Liver (tissue), 8 donors: ENCODE measurements at regions not wholly inside any gene's neighbourhood (a gene's known extent, or its start where the extent isn't known, plus 50 kb on each side); places are given as distances from the start of the nearest gene placed in this dataset.

Source experiments
- DNase-seq: peaks from one replicate; pipeline ENCODE4 v3.0.0-alpha.2; 2017; ENCODE audit warnings: low spot score
- H3K27ac ChIP-seq, 2 donors: one replicate each; pipeline ENCODE4 v1.7.0; 2013; ENCODE audit warnings: inconsistent platforms in 2 of 2, low read length in 2 of 2, control low read depth in 1 of 2, low read depth in 1 of 2, mild to moderate bottlenecking in 1 of 2
- H3K27me3 ChIP-seq, 4 donors: one replicate each; pipeline versions ENCODE4 v1.6.1 to v1.7.0; 2013; ENCODE audit warnings: low read length in 3 of 4, inconsistent platforms in 1 of 4, mild to moderate bottlenecking in 1 of 4, moderate library complexity in 1 of 4; ENCODE audit not compliant: control insufficient read depth in 4 of 4, insufficient read depth in 4 of 4
- H3K36me3 ChIP-seq, 4 donors: one replicate each; pipeline versions ENCODE4 v1.6.1 to v1.7.0; 2013; ENCODE audit warnings: low read length in 3 of 4, mild to moderate bottlenecking in 3 of 4, low read depth in 1 of 4, moderate library complexity in 1 of 4; ENCODE audit not compliant: control insufficient read depth in 4 of 4, insufficient read depth in 3 of 4
- H3K4me1 ChIP-seq, 4 donors: one replicate each; pipeline versions ENCODE4 v1.6.1 to v1.7.0; 2013; ENCODE audit warnings: low read length in 3 of 4, mild to moderate bottlenecking in 3 of 4, moderate library complexity in 1 of 4; ENCODE audit not compliant: control insufficient read depth in 4 of 4, insufficient read depth in 4 of 4
- H3K4me3 ChIP-seq, 3 donors: one replicate each; pipeline versions ENCODE4 v1.6.1 to v1.7.0; 2013; ENCODE audit warnings: low read length in 3 of 3, control low read depth in 1 of 3, low read depth in 1 of 3, mild to moderate bottlenecking in 1 of 3
- H3K9ac ChIP-seq, 2 donors: one replicate each; pipeline ENCODE4 v1.7.0; 2013; ENCODE audit warnings: low read length in 2 of 2, mild to moderate bottlenecking in 2 of 2, moderate library complexity in 2 of 2, control low read depth in 1 of 2, low read depth in 1 of 2
- H3K9me3 ChIP-seq, 4 donors: one replicate each; pipeline versions ENCODE4 v1.6.1 to v1.7.0; 2013; ENCODE audit warnings: low read length in 3 of 4; ENCODE audit not compliant: control insufficient read depth in 4 of 4
- EGR1 ChIP-seq, 2 donors: IDR thresholded peaks; 2 replicates each; pipeline ENCODE4 v1.6.1; 2016 to 2018; ENCODE audit warnings: antibody characterized with exemption in 2 of 2, low read depth in 2 of 2
- FOXA1 ChIP-seq: IDR thresholded peaks from 2 replicates; pipeline ENCODE4 v1.6.1; 2016; ENCODE audit warnings: antibody characterized with exemption
- HNF4A ChIP-seq, 2 donors: conservative IDR thresholded peaks; 2 replicates each; pipeline ENCODE4 v1.6.1; 2016; ENCODE audit warnings: antibody characterized with exemption in 2 of 2, mild to moderate bottlenecking in 2 of 2
- HNF4G ChIP-seq: IDR thresholded peaks from 2 replicates; pipeline ENCODE4 v1.6.1; 2016; ENCODE audit warnings: antibody characterized with exemption
- NR2F2 ChIP-seq: IDR thresholded peaks from 2 replicates; pipeline ENCODE4 v1.6.1; 2016; ENCODE audit warnings: antibody characterized with exemption
- REST ChIP-seq: IDR thresholded peaks from 2 replicates; pipeline ENCODE4 v1.6.1; 2016; ENCODE audit warnings: antibody characterized with exemption, mild to moderate bottlenecking
- RXRA ChIP-seq, 2 donors: IDR thresholded peaks; 2 replicates each; pipeline ENCODE4 v1.6.1; 2017 to 2018; ENCODE audit warnings: antibody characterized with exemption in 2 of 2, mild to moderate bottlenecking in 1 of 2
- YY1 ChIP-seq: IDR thresholded peaks from 2 replicates; pipeline ENCODE4 v1.6.1; 2016; ENCODE audit warnings: antibody characterized with exemption, mild to moderate bottlenecking
- WGBS: extraction: QIAGEN DNeasy Blood & Tissue Kit; methylation state at CpG from one replicate; pipeline ENCODE4 v1.1.7; 2013; 5-methylcytosine and 5-hydroxymethylcytosine counted together
- TF ChIP-seq, protein P1 (sequence below): fragments of 150-350 bp; IDR thresholded peaks from 2 replicates; pipeline ENCODE4 v1.5.1; 2017; ENCODE audit warnings: improper control_type of control experiment, low read depth, low read length; ENCODE audit not compliant: missing input control
- TF ChIP-seq, protein P2 (sequence below): IDR thresholded peaks from 2 replicates; pipeline ENCODE4 v1.6.1; 2016; ENCODE audit warnings: antibody characterized with exemption
- TF ChIP-seq, protein P3 (sequence below): IDR thresholded peaks from 2 replicates; pipeline ENCODE4 v1.6.1; 2016; ENCODE audit warnings: antibody characterized with exemption
- donor health status: healthy.
- donor health status: healthy.
- donor health status: healthy.
- donor health status: healthy.
- donor health status: healthy.

DNA sequence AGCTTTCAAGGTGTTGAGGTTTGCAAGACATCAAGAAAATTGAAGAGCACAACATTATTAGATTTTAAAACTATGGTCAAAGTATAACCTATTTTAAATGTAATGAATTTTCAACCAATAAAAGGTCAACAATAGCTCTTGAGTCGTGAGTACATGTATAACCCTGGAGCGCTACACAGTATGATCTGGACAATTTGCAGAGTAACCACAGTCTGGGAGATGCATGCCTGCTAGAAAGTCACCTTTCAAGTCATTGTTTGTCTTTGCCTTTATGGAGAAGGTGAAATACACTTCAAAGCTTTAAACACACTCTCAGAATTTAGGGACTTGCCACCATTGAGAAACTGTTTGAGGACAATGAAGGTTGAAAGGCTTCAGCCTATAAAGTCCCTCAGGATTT, 112.6 kb upstream of the ALCAM start:
- Histone ChIP-seq H3K4me1 (no peaks in the 10 kb centered on the region), H3K27ac (no peak overlapping the region), H3K36me3 (no peaks in the 10 kb centered on the region), H3K4me3 (no peak overlapping the region), H3K9ac (no peak overlapping the region), H3K9me3 (no peaks in the 10 kb centered on the region), H3K27me3 (no peaks in the 10 kb centered on the region)
- TF ChIP-seq, protein P1, sequence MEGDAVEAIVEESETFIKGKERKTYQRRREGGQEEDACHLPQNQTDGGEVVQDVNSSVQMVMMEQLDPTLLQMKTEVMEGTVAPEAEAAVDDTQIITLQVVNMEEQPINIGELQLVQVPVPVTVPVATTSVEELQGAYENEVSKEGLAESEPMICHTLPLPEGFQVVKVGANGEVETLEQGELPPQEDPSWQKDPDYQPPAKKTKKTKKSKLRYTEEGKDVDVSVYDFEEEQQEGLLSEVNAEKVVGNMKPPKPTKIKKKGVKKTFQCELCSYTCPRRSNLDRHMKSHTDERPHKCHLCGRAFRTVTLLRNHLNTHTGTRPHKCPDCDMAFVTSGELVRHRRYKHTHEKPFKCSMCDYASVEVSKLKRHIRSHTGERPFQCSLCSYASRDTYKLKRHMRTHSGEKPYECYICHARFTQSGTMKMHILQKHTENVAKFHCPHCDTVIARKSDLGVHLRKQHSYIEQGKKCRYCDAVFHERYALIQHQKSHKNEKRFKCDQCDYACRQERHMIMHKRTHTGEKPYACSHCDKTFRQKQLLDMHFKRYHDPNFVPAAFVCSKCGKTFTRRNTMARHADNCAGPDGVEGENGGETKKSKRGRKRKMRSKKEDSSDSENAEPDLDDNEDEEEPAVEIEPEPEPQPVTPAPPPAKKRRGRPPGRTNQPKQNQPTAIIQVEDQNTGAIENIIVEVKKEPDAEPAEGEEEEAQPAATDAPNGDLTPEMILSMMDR, result no peak
- TF ChIP-seq, protein P2, sequence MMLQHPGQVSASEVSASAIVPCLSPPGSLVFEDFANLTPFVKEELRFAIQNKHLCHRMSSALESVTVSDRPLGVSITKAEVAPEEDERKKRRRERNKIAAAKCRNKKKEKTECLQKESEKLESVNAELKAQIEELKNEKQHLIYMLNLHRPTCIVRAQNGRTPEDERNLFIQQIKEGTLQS, result no peak
- TF ChIP-seq EGR1 (IDR thresholded peaks at IDR 0.05; ENCODE audit: low read depth in 2 of 2), result no peak
- DNase-seq, result no peak
- 93% methylated on average over 2 of the region's 2 CpGs for WGBS

- H3K9me3 ChIP-seq, result peaks cover 0 to 2% (median 0%) of the 10 kb centered on the region in 4 donors
- H3K36me3 ChIP-seq, result no peaks in the 10 kb centered on the region
- no peak overlapping the region for H3K27ac ChIP-seq
- 68% methylated on average over 2 of the region's 2 CpGs for WGBS
- H3K4me1 ChIP-seq, result no peaks in the 10 kb centered on the region
- H3K27me3 ChIP-seq, result no peaks in the 10 kb centered on the region
- H3K9ac ChIP-seq, result peak overlapping the region in 1 of 2 donors; percentile 12
- H3K4me3 ChIP-seq, result no peak overlapping the region
- no peak for DNase-seq
- TF ChIP-seq HNF4A (conservative IDR thresholded peaks at IDR 0.05) (no peak), REST (no peak)
Measured at GRCh38 chr3:105255350-105255749, 111.4 kb upstream of the ALCAM start.

DNA sequence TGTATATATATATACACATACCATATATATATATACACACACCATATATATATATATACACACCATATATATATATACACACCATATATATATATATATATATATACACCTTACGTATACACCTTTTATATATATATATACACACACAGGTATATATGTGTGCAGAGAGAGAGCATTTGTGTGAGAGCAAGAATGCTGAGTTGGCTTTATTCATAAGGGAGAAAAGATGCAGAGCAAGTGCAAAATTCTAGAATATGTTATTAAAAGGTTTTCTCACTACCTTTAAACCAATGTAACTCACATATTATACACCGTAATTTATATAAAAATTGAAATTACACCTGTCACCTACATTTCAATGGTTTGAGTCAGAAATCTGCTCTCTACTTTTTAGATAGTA, 107.2 kb upstream of the ALCAM start:
- Histone ChIP-seq H3K9ac (no peak overlapping the region), H3K27ac (no peak overlapping the region), H3K4me1 (no peaks in the 10 kb centered on the region), H3K27me3 (no peaks in the 10 kb centered on the region), H3K9me3 (peaks cover 0 to 5% (median 1%) of the 10 kb centered on the region in 4 donors), H3K36me3 (no peaks in the 10 kb centered on the region), H3K4me3 (no peak overlapping the region)
- 48% methylated on average over 2 of the region's 2 CpGs for WGBS
- no peak for DNase-seq
- TF ChIP-seq HNF4A (conservative IDR thresholded peaks at IDR 0.05) (no peak), YY1 (no peak), FOXA1 (no peak), RXRA (IDR thresholded peaks at IDR 0.05) (no peak), NR2F2 (no peak), HNF4G (no peak), EGR1 (IDR thresholded peaks at IDR 0.05; ENCODE audit: low read depth in 2 of 2) (no peak), REST (no peak)
- TF ChIP-seq, protein P2, result no peak
- TF ChIP-seq, protein P3, sequence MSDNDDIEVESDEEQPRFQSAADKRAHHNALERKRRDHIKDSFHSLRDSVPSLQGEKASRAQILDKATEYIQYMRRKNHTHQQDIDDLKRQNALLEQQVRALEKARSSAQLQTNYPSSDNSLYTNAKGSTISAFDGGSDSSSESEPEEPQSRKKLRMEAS, result no peak
